ENCODE measurements at regions not wholly inside any gene's neighbourhood (a gene's known extent, or its start where the extent isn't known, plus 50 kb on each side); places are given as distances from the start of the nearest gene placed in this dataset.

DNA sequence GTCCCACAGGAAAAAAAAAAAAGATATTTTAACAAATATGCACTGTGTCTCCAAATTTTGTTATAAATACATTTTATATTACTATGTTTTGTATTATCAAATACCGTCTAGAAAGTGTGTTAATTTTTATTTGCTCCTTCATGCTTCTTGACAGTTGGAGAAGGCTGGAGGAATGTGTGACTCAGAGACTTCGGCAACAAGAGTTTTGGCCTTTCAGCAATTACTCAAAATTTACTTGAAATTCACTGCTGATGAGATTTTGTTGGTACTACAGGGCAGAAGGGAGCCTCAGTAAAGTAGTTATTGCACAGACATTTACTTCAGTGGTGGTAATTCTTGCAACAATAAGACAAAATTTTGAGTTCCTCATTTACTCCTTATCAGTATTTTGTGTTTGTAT, 2164.0 kb downstream of the PCDH7 start:
- Histone ChIP-seq H3K4me1 (no peaks in the 10 kb centered on the region), H3K27me3 (no peaks in the 10 kb centered on the region), H3K4me3 (no peak overlapping the region), H3K27ac (no peak overlapping the region), H3K36me3 (no peaks in the 10 kb centered on the region), H3K9me3 (no peaks in the 10 kb centered on the region)
- no peak for ATAC-seq
- no peak for DNase-seq
- in situ Hi-C loops (cut with MboI; ENCODE audit: low sequenced_read_pairs in 4 of 4) (no loop called here), intact Hi-C loops (cut with DNase I; ENCODE audit: low total_unique reads) (no loop called here)
- TF ChIP-seq, protein P1, sequence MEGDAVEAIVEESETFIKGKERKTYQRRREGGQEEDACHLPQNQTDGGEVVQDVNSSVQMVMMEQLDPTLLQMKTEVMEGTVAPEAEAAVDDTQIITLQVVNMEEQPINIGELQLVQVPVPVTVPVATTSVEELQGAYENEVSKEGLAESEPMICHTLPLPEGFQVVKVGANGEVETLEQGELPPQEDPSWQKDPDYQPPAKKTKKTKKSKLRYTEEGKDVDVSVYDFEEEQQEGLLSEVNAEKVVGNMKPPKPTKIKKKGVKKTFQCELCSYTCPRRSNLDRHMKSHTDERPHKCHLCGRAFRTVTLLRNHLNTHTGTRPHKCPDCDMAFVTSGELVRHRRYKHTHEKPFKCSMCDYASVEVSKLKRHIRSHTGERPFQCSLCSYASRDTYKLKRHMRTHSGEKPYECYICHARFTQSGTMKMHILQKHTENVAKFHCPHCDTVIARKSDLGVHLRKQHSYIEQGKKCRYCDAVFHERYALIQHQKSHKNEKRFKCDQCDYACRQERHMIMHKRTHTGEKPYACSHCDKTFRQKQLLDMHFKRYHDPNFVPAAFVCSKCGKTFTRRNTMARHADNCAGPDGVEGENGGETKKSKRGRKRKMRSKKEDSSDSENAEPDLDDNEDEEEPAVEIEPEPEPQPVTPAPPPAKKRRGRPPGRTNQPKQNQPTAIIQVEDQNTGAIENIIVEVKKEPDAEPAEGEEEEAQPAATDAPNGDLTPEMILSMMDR (IDR thresholded peaks at IDR 0.05 in 4 of 5, conservative IDR thresholded peaks at IDR 0.05 in 1 of 5), result no peak
- no peak for TF ChIP-seq POLR2A (IDR thresholded peaks at IDR 0.05)

GRCh38 chr4:32890398-32890797, 2170.2 kb downstream of the PCDH7 start:
- H3K4me3 ChIP-seq, result no peak overlapping the region
- no peak overlapping the region for H3K27ac ChIP-seq
- TF ChIP-seq, protein P1 (IDR thresholded peaks at IDR 0.05 in 4 of 5, conservative IDR thresholded peaks at IDR 0.05 in 1 of 5), result no peak
- no peak for TF ChIP-seq POLR2A (IDR thresholded peaks at IDR 0.05)
- no peak for DNase-seq
- no peaks in the 10 kb centered on the region for H3K9me3 ChIP-seq
- intact Hi-C loops (cut with DNase I; ENCODE audit: low total_unique reads) (no loop called here), in situ Hi-C loops (cut with MboI; ENCODE audit: low sequenced_read_pairs in 4 of 4) (no loop called here)
- H3K4me1 ChIP-seq, result no peaks in the 10 kb centered on the region
- no peaks in the 10 kb centered on the region for H3K36me3 ChIP-seq
- H3K27me3 ChIP-seq, result no peaks in the 10 kb centered on the region
- no peak for ATAC-seq

GRCh38 chr4:32909053-32909452, 2188.9 kb downstream of the PCDH7 start:
- no peak for DNase-seq

DNA sequence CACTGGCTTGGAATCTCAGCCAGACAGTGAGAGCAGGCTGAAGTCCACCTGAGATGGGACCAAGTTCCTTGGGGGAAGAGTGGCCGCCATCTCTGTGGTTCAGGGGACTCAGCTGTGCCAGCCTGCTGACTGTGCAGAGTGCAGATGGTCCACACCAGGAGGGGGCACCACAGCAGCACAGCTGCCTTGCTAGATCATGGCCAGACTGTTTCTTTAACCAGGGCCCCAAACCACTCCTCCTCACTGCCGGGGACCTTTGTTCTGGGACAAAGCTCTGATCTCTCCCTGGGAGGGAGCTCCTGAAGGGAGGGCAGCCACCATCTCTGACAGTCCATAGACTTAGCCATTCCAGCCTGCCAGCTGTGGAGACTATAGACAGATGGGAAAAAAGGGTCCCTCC, 2189.6 kb downstream of the PCDH7 start:
- no peak for ATAC-seq
- H3K36me3 ChIP-seq, result no peaks in the 10 kb centered on the region
- no peak overlapping the region for H3K27ac ChIP-seq
- no peaks in the 10 kb centered on the region for H3K27me3 ChIP-seq
- no peaks in the 10 kb centered on the region for H3K4me1 ChIP-seq
- intact Hi-C loops (cut with DNase I; ENCODE audit: low total_unique reads), result no loop called here
- DNase-seq, result no peak
- no peaks in the 10 kb centered on the region for H3K9me3 ChIP-seq
- no peak for TF ChIP-seq POLR2A (IDR thresholded peaks at IDR 0.05)
- TF ChIP-seq, protein P1 (IDR thresholded peaks at IDR 0.05 in 4 of 5, conservative IDR thresholded peaks at IDR 0.05 in 1 of 5), result no peak
- in situ Hi-C loops (cut with MboI; ENCODE audit: low sequenced_read_pairs in 4 of 4), result no loop called here
- H3K4me3 ChIP-seq, result no peak overlapping the region

More at GRCh38 chr4:32909053-32909452, 2188.9 kb downstream of the PCDH7 start:
- H3K36me3 ChIP-seq, result no peaks in the 10 kb centered on the region
- intact Hi-C loops (cut with DNase I; ENCODE audit: low total_unique reads), result no loop called here
- ATAC-seq, result no peak
- no peak overlapping the region for H3K27ac ChIP-seq
- in situ Hi-C loops (cut with MboI; ENCODE audit: low sequenced_read_pairs in 4 of 4), result no loop called here
- no peak for TF ChIP-seq POLR2A (IDR thresholded peaks at IDR 0.05)
- TF ChIP-seq, protein P1 (IDR thresholded peaks at IDR 0.05 in 4 of 5, conservative IDR thresholded peaks at IDR 0.05 in 1 of 5), result no peak
- H3K4me1 ChIP-seq, result no peaks in the 10 kb centered on the region
- no peak overlapping the region for H3K4me3 ChIP-seq
- H3K27me3 ChIP-seq, result no peaks in the 10 kb centered on the region
- no peaks in the 10 kb centered on the region for H3K9me3 ChIP-seq

GRCh38 chr4:32917586-32917985, 2197.4 kb downstream of the PCDH7 start:
- intact Hi-C loops (cut with DNase I; ENCODE audit: low total_unique reads), result no loop called here
- DNase-seq (no peak), ATAC-seq (no peak)
- no peak overlapping the region for H3K4me3 ChIP-seq
- H3K36me3 ChIP-seq, result no peaks in the 10 kb centered on the region
- no peaks in the 10 kb centered on the region for H3K9me3 ChIP-seq
- H3K4me1 ChIP-seq, result no peaks in the 10 kb centered on the region
- no peaks in the 10 kb centered on the region for H3K27me3 ChIP-seq
- in situ Hi-C loops (cut with MboI; ENCODE audit: low sequenced_read_pairs in 4 of 4), result no loop called here
- H3K27ac ChIP-seq, result no peak overlapping the region
- TF ChIP-seq POLR2A (IDR thresholded peaks at IDR 0.05), result no peak
- TF ChIP-seq, protein P1 (IDR thresholded peaks at IDR 0.05 in 4 of 5, conservative IDR thresholded peaks at IDR 0.05 in 1 of 5), result no peak
